Right renal cortex interstitium (tissue), 3 donors: ENCODE measurements at regions not wholly inside any gene's neighbourhood (a gene's known extent, or its start where the extent isn't known, plus 50 kb on each side); places are given as distances from the start of the nearest gene placed in this dataset.

ENCODE experiments used
- DNase-seq, 3 donors: peaks; one replicate each; pipeline ENCODE4 v3.0.0-alpha.2; 2013; ENCODE audit warnings: low read depth in 3 of 3, low spot score in 2 of 3

- no peak for DNase-seq
Measured at GRCh38 chr14:28057359-28058296, 709.0 kb upstream of the FOXG1 start.

GRCh38 chr14:28059254-28059653, 707.3 kb upstream of the FOXG1 start:
- DNase-seq, result no peak

DNA sequence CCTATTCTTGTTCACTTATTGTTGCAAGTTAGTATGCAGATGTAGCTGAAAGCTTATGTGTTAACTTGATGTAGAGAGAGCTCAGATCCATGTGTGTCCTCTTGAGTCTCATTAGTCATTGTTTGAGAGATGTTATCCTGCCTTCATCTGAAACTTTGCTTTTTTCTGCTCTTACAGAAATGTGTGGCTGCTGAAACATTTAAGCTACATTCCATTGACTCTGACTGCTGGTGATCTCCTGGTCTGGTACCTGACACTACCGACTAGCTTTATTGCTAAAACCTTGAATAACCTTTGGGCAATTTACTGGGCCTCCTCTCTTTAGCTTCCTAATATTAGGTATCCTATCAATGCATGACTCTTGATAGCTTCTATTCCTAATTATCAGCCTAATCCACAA, 705.6 kb upstream of the FOXG1 start:
- no peak for DNase-seq

GRCh38 chr14:28077021-28077420, 689.6 kb upstream of the FOXG1 start:
- DNase-seq, result no peak

GRCh38 chr14:28083389-28083788, 683.2 kb upstream of the FOXG1 start:
- no peak for DNase-seq

GRCh38 chr14:28088125-28088524, 678.5 kb upstream of the FOXG1 start:
- DNase-seq, result no peak

GRCh38 chr14:28097585-28097984, 669.0 kb upstream of the FOXG1 start:
- DNase-seq, result no peak

- DNase-seq, result no peak
Measured at GRCh38 chr14:28098856-28099255, 667.7 kb upstream of the FOXG1 start.

GRCh38 chr14:28102001-28102400, 664.6 kb upstream of the FOXG1 start:
- no peak for DNase-seq

DNA sequence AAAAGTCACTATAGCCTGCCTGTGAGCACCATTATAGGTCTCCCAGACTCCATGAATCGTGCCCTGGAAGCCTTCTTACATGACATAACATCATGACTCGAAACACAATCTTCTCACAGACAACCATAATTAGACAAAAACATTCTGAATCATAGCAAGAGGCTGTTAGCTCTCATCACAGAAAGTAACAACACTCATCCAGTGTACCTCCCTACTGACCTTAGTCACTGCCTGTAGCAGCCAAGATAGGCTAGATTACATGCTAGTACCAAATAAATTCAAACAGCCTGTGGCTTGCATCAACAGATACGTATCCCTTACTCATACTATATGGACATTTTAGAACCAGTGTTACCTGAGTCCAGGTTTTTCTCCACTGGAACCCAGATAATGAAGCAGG, 663.8 kb upstream of the FOXG1 start:
- no peak for DNase-seq

- no peak for DNase-seq
Measured at GRCh38 chr14:28113311-28113710, 653.3 kb upstream of the FOXG1 start.

- DNase-seq, result no peak
Measured at GRCh38 chr14:28116716-28117115, 649.9 kb upstream of the FOXG1 start.

DNA sequence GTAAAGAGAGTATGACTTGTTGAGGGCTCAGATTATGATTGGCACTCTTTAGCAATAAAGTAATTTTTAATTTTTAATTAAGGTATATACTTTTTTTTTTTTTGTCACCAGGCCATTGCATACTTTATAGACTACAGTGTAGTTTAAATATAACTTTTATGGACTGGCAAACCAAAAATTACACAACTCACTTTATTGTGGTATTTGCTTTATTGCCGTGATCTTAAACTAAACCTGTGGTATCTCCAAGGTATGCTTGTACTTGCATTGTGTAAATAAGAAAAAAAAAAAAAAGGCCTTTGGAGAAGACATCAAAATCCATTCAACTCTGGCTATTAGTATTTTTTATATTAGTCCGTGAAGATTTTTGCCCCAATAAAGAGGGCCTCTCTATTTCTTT, 646.7 kb upstream of the FOXG1 start:
- no peak for DNase-seq

DNA sequence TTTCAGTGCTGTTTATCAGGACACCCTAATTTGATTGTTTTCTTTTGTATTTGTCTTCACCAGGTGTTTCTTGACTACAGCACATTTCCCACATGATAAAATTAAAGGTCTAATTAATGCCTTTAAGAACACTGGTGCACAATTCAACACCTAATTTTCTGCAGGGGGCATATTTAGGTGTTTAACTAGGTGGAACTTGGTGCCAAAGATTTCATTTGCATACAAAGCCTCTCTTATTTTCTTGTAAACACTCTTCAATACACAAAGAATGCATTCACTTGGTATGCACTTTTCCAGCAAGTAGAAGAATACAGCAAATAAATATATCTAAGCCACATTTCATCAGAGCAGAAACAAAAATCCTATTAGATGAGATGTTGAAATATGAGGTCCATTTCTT, 646.2 kb upstream of the FOXG1 start:
- DNase-seq, result no peak

GRCh38 chr14:28121512-28122297, 644.9 kb upstream of the FOXG1 start:
- DNase-seq, result no peak

DNA sequence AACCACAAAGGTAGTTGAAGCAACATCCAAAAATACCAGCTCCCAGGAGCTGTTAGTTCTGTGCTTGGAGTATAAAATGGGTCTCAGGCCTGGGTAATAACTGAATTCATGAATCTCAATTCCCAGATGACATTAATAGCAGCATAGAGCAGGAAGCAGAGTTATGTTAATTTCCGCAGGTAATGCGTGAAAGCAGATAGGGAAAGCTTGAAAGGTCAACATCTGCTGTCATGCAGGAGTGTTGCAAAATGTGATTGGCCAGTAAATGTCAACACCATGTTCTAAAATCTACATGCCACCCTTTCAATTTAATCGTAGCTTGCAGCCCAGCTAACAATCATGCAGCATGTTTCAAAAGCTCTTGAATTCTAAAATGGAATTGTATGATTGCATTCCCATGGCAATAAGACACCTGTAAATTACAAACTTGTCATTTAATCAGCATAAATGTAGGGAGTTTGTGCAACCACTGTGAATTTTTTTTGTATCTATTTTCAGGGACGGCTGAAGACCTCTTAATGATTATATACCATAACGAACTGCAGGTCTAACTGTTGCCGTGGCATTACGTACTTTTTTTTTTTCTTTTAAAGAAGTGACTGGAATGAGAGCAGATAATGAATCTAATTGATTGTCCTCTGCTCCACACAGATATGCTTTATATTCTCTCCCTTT, 635.8 kb upstream of the FOXG1 start:
- DNase-seq, result no peak

DNA sequence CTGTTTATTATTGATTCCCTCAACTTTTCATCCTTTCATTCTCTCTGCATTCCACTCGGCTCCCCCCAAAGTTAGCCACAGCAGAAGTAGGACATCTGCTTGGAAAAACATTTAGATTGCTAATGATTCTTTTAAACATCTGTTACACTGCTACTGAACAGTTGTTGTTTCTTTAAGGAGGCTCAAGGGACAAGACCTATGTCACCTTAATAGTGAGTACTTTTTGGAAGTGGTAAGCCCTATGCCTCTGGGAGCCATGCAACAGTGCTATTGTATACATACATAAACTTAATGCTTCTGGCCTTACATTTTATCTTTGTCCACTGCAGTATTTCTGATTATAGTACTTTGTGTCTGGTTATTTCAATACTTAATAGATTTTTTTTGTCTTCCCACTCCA, 628.2 kb upstream of the FOXG1 start:
- DNase-seq, result no peak

GRCh38 chr14:28141662-28142061, 624.9 kb upstream of the FOXG1 start:
- DNase-seq, result no peak

GRCh38 chr14:28142400-28143015, 624.1 kb upstream of the FOXG1 start:
- DNase-seq, result no peak

DNA sequence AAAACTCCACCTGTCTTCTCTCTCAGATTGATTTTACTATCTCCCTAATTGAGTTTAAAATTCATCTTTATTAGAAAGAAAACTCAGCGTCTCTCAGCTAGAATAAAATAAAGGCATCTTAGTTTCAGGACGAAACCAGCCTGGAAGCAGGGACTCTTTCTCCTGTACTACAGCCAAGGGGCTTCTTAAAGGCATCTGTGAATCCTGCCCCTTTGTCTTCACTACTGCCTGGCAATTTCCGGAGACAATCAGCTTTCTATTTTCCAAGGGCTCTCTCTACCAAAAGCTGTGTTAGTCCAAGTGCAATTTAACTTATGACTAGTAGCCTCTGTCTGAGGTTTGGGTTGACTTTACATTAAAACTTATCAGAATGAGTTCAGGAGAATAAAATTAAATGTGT, 623.3 kb upstream of the FOXG1 start:
- no peak for DNase-seq

- DNase-seq, result no peak
Measured at GRCh38 chr14:28151926-28152325, 614.7 kb upstream of the FOXG1 start.
